ENCODE measurements at regions not wholly inside any gene's neighbourhood (a gene's known extent, or its start where the extent isn't known, plus 50 kb on each side); places are given as distances from the start of the nearest gene placed in this dataset.

- TF ChIP-seq CTCF (optimal IDR thresholded peaks at IDR 0.05 in 1 of 3, IDR thresholded peaks at IDR 0.05 in 1 of 3, conservative IDR thresholded peaks at IDR 0.05 in 1 of 3; ENCODE audit: extremely low read depth in 1 of 3, insufficient read depth in 2 of 3, low read length in 3 of 3) (no peak), EZH2 (IDR thresholded peaks at IDR 0.05; ENCODE audit: low read length) (no peak)
Observed at GRCh38 chr16:73143576-73144422, 95.9 kb upstream of the ZFHX3 start.

All from keratinocyte (primary cell).